Fibroblast of lung (primary cell): ENCODE measurements at regions not wholly inside any gene's neighbourhood (a gene's known extent, or its start where the extent isn't known, plus 50 kb on each side); places are given as distances from the start of the nearest gene placed in this dataset.

Experiments used
- EZH2 ChIP-seq: IDR thresholded peaks from 2 replicates; pipeline ENCODE4 v1.5.1; 2012; ENCODE audit warnings: low read length, control low read depth, mild to moderate bottlenecking; ENCODE audit errors: missing control alignments
- TF ChIP-seq, protein P1 (sequence below), 2 donors: IDR thresholded peaks in 1 of 2; conservative IDR thresholded peaks in 1 of 2; 1 replicate in 1 of 2; 2 replicates in 1 of 2; pipeline ENCODE4 v1.5.1; 2011 to 2012; ENCODE audit warnings: low read length in 2 of 2, control low read depth in 1 of 2, inconsistent platforms in 1 of 2, low read depth in 1 of 2, mild to moderate bottlenecking in 1 of 2

- TF ChIP-seq, protein P1, sequence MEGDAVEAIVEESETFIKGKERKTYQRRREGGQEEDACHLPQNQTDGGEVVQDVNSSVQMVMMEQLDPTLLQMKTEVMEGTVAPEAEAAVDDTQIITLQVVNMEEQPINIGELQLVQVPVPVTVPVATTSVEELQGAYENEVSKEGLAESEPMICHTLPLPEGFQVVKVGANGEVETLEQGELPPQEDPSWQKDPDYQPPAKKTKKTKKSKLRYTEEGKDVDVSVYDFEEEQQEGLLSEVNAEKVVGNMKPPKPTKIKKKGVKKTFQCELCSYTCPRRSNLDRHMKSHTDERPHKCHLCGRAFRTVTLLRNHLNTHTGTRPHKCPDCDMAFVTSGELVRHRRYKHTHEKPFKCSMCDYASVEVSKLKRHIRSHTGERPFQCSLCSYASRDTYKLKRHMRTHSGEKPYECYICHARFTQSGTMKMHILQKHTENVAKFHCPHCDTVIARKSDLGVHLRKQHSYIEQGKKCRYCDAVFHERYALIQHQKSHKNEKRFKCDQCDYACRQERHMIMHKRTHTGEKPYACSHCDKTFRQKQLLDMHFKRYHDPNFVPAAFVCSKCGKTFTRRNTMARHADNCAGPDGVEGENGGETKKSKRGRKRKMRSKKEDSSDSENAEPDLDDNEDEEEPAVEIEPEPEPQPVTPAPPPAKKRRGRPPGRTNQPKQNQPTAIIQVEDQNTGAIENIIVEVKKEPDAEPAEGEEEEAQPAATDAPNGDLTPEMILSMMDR (conservative IDR thresholded peaks at IDR 0.05 in 1 of 2, IDR thresholded peaks at IDR 0.05 in 1 of 2; ENCODE audit: low read depth in 1 of 2, low read length in 2 of 2): no peak
- TF ChIP-seq EZH2: no peak
Measured at GRCh38 chr6:121607721-121608120, 172.3 kb downstream of the GJA1 start.
